ENCODE measurements at regions not wholly inside any gene's neighbourhood (a gene's known extent, or its start where the extent isn't known, plus 50 kb on each side); places are given as distances from the start of the nearest gene placed in this dataset.

DNA sequence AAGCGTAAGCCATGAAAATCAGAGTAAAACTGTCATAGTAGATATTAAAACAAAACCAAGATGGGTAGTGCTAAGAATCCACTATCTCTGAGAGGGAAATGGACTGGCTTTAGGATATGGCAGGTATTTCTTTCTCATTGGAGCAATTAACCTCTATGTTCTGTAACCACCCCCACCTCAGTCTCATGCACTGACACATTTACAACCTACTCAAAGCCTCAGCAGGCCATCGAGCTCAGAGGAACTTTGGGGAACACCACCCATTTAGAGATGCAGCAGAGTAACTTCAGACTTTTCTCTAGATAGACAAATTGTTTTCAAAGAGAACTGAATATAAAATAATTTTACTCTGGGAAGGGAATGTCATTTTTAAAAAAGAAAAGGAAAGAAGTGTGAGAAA lies 615.8 kb upstream of the ZFHX3 start:
- TF ChIP-seq POLR2AphosphoS5 (IDR thresholded peaks at IDR 0.05) (no peak), POLR2A (IDR thresholded peaks at IDR 0.05) (no peak)
- TF ChIP-seq, protein P1, sequence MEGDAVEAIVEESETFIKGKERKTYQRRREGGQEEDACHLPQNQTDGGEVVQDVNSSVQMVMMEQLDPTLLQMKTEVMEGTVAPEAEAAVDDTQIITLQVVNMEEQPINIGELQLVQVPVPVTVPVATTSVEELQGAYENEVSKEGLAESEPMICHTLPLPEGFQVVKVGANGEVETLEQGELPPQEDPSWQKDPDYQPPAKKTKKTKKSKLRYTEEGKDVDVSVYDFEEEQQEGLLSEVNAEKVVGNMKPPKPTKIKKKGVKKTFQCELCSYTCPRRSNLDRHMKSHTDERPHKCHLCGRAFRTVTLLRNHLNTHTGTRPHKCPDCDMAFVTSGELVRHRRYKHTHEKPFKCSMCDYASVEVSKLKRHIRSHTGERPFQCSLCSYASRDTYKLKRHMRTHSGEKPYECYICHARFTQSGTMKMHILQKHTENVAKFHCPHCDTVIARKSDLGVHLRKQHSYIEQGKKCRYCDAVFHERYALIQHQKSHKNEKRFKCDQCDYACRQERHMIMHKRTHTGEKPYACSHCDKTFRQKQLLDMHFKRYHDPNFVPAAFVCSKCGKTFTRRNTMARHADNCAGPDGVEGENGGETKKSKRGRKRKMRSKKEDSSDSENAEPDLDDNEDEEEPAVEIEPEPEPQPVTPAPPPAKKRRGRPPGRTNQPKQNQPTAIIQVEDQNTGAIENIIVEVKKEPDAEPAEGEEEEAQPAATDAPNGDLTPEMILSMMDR (IDR thresholded peaks at IDR 0.05 in 8 of 11, conservative IDR thresholded peaks at IDR 0.05 in 3 of 11): no peak
- 49 to 58% (median 50%) methylated on average over 2 of the region's 2 CpGs for WGBS, 5 donors
- no peak overlapping the region for H3K4me3 ChIP-seq

DNA sequence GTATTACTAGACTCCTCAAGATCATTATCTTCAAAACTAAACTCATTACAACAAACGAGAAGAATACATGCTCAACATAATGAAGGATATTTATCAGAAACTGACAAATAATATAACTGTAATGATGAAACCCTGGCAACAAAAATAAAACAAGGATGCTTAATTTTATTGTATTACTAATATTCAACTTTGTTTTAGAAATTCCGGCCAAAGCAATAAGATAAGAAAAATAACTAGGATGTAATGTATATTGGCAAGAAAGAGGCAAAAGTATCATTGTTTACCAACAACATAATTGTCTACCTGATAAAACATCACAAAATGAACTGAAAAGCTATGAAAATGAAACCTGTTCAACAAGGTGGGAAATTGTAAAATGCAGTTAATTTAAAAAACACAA lies 588.3 kb upstream of the ZFHX3 start:
- DNase-seq: no peak
- H3K4me3 ChIP-seq: no peak overlapping the region
- H3K27me3 ChIP-seq (replicated peaks in 1 of 7): no peaks in the 10 kb centered on the region
- no peaks in the 10 kb centered on the region for H3K4me1 ChIP-seq
- intact Hi-C loops (cut with DNase I; ENCODE audit: low total_unique reads): no loop called here
- TF ChIP-seq POLR2A (IDR thresholded peaks at IDR 0.05) (no peak), POLR2AphosphoS5 (IDR thresholded peaks at IDR 0.05) (no peak)
- TF ChIP-seq, protein P1 (IDR thresholded peaks at IDR 0.05 in 8 of 11, conservative IDR thresholded peaks at IDR 0.05 in 3 of 11): no peak
- no peaks in the 10 kb centered on the region for H3K36me3 ChIP-seq
- peaks cover 0 to 31% (median 23%) of the 10 kb centered on the region in 8 donors for H3K9me3 ChIP-seq
- 82 to 94% (median 88%) methylated on average over 2 of the region's 2 CpGs for WGBS, 5 donors
- H3K27ac ChIP-seq: no peak overlapping the region

More for the DNA sequence above, 615.8 kb upstream of the ZFHX3 start:
- H3K4me1 ChIP-seq: no peaks in the 10 kb centered on the region
- no peak for DNase-seq
- H3K9me3 ChIP-seq: peaks cover 0 to 4% (median 0%) of the 10 kb centered on the region in 8 donors
- no peak overlapping the region for H3K27ac ChIP-seq
- intact Hi-C loops (cut with DNase I; ENCODE audit: low total_unique reads): no loop called here
- H3K36me3 ChIP-seq: no peaks in the 10 kb centered on the region
- no peaks in the 10 kb centered on the region for H3K27me3 ChIP-seq (replicated peaks in 1 of 7)

DNA sequence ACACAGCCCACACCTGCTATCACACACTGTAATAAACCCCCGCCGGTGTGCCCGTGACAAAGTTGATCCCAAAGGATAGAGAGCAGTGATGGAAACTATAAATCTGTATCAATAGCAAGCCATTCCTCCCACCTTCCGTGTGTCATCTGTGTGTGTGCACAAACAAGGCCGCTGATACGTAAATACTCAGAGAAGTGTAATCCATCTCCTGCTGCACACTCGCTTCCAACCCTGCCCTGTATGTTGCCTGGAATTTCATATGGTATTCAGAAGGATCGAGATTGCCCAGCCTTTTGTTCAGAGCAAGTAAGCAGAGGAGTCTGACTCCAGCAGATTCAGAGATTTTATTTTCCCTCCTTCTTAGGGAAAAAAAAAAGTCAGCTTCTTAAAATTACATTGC lies 581.1 kb upstream of the ZFHX3 start:
- TF ChIP-seq POLR2A (IDR thresholded peaks at IDR 0.05): no peak
- TF ChIP-seq, protein P1 (IDR thresholded peaks at IDR 0.05 in 8 of 11, conservative IDR thresholded peaks at IDR 0.05 in 3 of 11): no peak

DNA sequence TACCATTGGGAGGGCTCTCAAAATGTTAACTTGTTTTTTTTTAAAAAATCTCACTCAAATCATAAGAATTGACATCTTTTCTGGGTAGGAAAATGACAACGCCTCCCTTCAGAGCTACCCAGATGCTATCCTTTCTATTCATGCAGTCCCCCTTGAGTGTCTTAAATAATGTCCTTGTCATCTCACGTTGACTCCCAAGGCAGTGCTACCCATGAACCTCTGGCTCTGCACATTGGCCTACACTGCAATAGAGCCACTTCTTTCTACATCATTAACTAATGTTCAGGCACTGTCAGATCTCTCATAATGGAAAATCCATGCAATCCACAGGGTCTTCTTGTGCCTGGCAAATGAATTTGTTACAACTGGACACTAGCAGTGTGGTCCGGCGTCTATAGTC lies 569.8 kb upstream of the ZFHX3 start:
- intact Hi-C loops (cut with DNase I; ENCODE audit: low total_unique reads): no loop called here
- WGBS, 5 donors: 86 to 92% (median 88%) methylated on average over 4 of the region's 4 CpGs
- no peaks in the 10 kb centered on the region for H3K9me3 ChIP-seq
- no peaks in the 10 kb centered on the region for H3K36me3 ChIP-seq
- DNase-seq: no peak
- H3K4me3 ChIP-seq: no peak overlapping the region
- TF ChIP-seq POLR2AphosphoS5 (IDR thresholded peaks at IDR 0.05): no peak
- TF ChIP-seq, protein P1 (IDR thresholded peaks at IDR 0.05 in 8 of 11, conservative IDR thresholded peaks at IDR 0.05 in 3 of 11): no peak
- peaks cover 0 to 14% (median 0%) of the 10 kb centered on the region in 7 donors for H3K27me3 ChIP-seq (replicated peaks in 1 of 7)
- no peak overlapping the region for H3K27ac ChIP-seq
- H3K4me1 ChIP-seq: no peaks in the 10 kb centered on the region

More for the DNA sequence above, 581.1 kb upstream of the ZFHX3 start:
- Histone ChIP-seq H3K36me3 (no peaks in the 10 kb centered on the region), H3K4me1 (no peaks in the 10 kb centered on the region), H3K4me3 (no peak overlapping the region), H3K27ac (no peak overlapping the region), H3K27me3 (replicated peaks in 1 of 7) (no peaks in the 10 kb centered on the region), H3K9me3 (no peaks in the 10 kb centered on the region)
- DNase-seq: no peak
- 83 to 92% (median 86%) methylated on average over 8 of the region's 8 CpGs for whole genome bisulfite sequencing, 5 donors
- intact Hi-C loops (cut with DNase I; ENCODE audit: low total_unique reads): no loop called here

Data from spleen (tissue), 11 donors.